Right cardiac atrium (tissue), 5 donors: ENCODE measurements at regions not wholly inside any gene's neighbourhood (a gene's known extent, or its start where the extent isn't known, plus 50 kb on each side); places are given as distances from the start of the nearest gene placed in this dataset.
A peak's percentile ranks its signal among the peaks of the same experiment; 100 is the strongest.

Experiments used
- ATAC-seq, 2 donors: fragments of 200-7000 bp; cut with Tn5 transposase; one replicate each; pipeline versions ENCODE4 v1.8.0 to v1.9.1; 2020; ENCODE audit warnings: moderate library complexity in 2 of 2, mild to moderate bottlenecking in 1 of 2
- DNase-seq, 3 donors: peaks; one replicate each; pipeline ENCODE4 v3.0.0-alpha.2; 2020
- H3K27ac ChIP-seq: one replicate; pipeline ENCODE4 v1.5.1; 2013; ENCODE audit warnings: mild to moderate bottlenecking, low read length, control low read depth, moderate library complexity
- H3K27me3 ChIP-seq: one replicate; pipeline ENCODE4 v1.6.1; 2013; ENCODE audit not compliant: control insufficient read depth, insufficient read depth
- H3K4me1 ChIP-seq: one replicate; pipeline ENCODE4 v1.6.1; 2013; ENCODE audit warnings: low read length; ENCODE audit not compliant: control insufficient read depth, insufficient read depth
- H3K4me3 ChIP-seq: one replicate; pipeline ENCODE4 v1.5.1; 2013; ENCODE audit warnings: low read length, control low read depth
- H3K9me3 ChIP-seq: one replicate; pipeline ENCODE4 v1.6.1; 2013; ENCODE audit warnings: low read length; ENCODE audit not compliant: control insufficient read depth
- WGBS: extraction: QIAGEN DNeasy Blood & Tissue Kit; methylation state at CpG from one replicate; pipeline ENCODE4 v1.1.7; 2013; 5-methylcytosine and 5-hydroxymethylcytosine counted together
- intact Hi-C, 4 donors: fragments of 100-400 bp; cut with DNase I; formaldehyde crosslinking; loops; one replicate each; pipeline versions ENCODE4 v1.11.0 to v1.14.0; 2022 to 2023
- donor health status: healthy with polysubstance abuse.
- donor health status: DM: no; HTN: yes; CAD: no.
- donor health status: DM: no; HTN: no; CAD: no.
- donor health status: DM: no; HTN: yes; CAD: no; lungs with severe emphysema.
- donor health status: DM: yes; HTN: yes; CAD: no.

- intact Hi-C loops, result loop anchor here in 1 of 4 donors (5.0 kb wide), 1 partner anchor 112 kb away; no protein-coding TSS in a partner anchor
- peaks cover 11% of the 10 kb centered on the region for H3K4me1 ChIP-seq
- H3K4me3 ChIP-seq, result peak overlapping the region; percentile 38
- peak overlapping the region; percentile 97 for H3K27ac ChIP-seq
- 20% methylated on average over 27 of the region's 27 CpGs for WGBS
- ATAC-seq (peak; percentile 89 to 91), DNase-seq (peak; percentile 83 to 91 (median 89))
- H3K27me3 ChIP-seq, result no peaks in the 10 kb centered on the region
- H3K9me3 ChIP-seq, result no peaks in the 10 kb centered on the region
Measured at GRCh38 chr13:33610438-33611120, 207.4 kb upstream of the RFC3 start.

- Histone ChIP-seq H3K4me3 (peak overlapping the region; percentile 38), H3K27ac (peak overlapping the region; percentile 97), H3K4me1 (peaks cover 11% of the 10 kb centered on the region), H3K27me3 (no peaks in the 10 kb centered on the region), H3K9me3 (no peaks in the 10 kb centered on the region)
- peak; percentile 95 to 96 for ATAC-seq
- WGBS, result 12% methylated on average over 14 of the region's 14 CpGs
- intact Hi-C loops, result loop anchor here in 1 of 4 donors (5.0 kb wide), 1 partner anchor 111 kb away; no protein-coding TSS in a partner anchor
- peak; percentile 88 to 94 (median 94) for DNase-seq
Measured at GRCh38 chr13:33611121-33611805, 206.7 kb upstream of the RFC3 start.

GRCh38 chr13:33612641-33613638, 205.0 kb upstream of the RFC3 start:
- no peak overlapping the region for H3K4me3 ChIP-seq
- DNase-seq, result no peak
- WGBS, result 90% methylated on average over 4 of the region's 4 CpGs
- peaks cover 11% of the 10 kb centered on the region for H3K4me1 ChIP-seq
- H3K27me3 ChIP-seq, result no peaks in the 10 kb centered on the region
- H3K9me3 ChIP-seq, result no peaks in the 10 kb centered on the region
- intact Hi-C loops, result loop anchor here in 1 of 4 donors (5.0 kb wide), 1 partner anchor 109 kb away; no protein-coding TSS in a partner anchor
- no peak for ATAC-seq
- no peak overlapping the region for H3K27ac ChIP-seq

GRCh38 chr13:33615436-33615835, 202.5 kb upstream of the RFC3 start:
- 78% methylated on average over 2 of the region's 2 CpGs for WGBS
- intact Hi-C loops, result no loop called here
- DNase-seq (no peak), ATAC-seq (no peak)
- H3K4me3 ChIP-seq, result no peak overlapping the region
- peaks cover 13% of the 10 kb centered on the region for H3K4me1 ChIP-seq
- no peak overlapping the region for H3K27ac ChIP-seq
- H3K9me3 ChIP-seq, result no peaks in the 10 kb centered on the region
- no peaks in the 10 kb centered on the region for H3K27me3 ChIP-seq

GRCh38 chr13:33616130-33616529, 201.8 kb upstream of the RFC3 start:
- WGBS, result 98% methylated on average over 2 of the region's 2 CpGs
- no peak overlapping the region for H3K27ac ChIP-seq
- no peaks in the 10 kb centered on the region for H3K9me3 ChIP-seq
- H3K4me1 ChIP-seq, result peaks cover 13% of the 10 kb centered on the region
- ATAC-seq (no peak), DNase-seq (no peak)
- intact Hi-C loops, result no loop called here
- H3K4me3 ChIP-seq, result no peak overlapping the region
- H3K27me3 ChIP-seq, result no peaks in the 10 kb centered on the region

- H3K4me3 ChIP-seq, result no peak overlapping the region
- no peaks in the 10 kb centered on the region for H3K27me3 ChIP-seq
- ATAC-seq (no peak), DNase-seq (no peak)
- intact Hi-C loops, result no loop called here
- H3K4me1 ChIP-seq, result peaks cover 12% of the 10 kb centered on the region
- WGBS, result over 99% methylated on average over 2 of the region's 2 CpGs
- no peak overlapping the region for H3K27ac ChIP-seq
- no peaks in the 10 kb centered on the region for H3K9me3 ChIP-seq
Measured at GRCh38 chr13:33617055-33617454, 200.9 kb upstream of the RFC3 start.

GRCh38 chr13:33624253-33624652, 193.7 kb upstream of the RFC3 start:
- Histone ChIP-seq H3K9me3 (no peaks in the 10 kb centered on the region), H3K4me1 (no peaks in the 10 kb centered on the region), H3K27me3 (no peaks in the 10 kb centered on the region), H3K27ac (no peak overlapping the region), H3K4me3 (no peak overlapping the region)
- ATAC-seq (no peak), DNase-seq (no peak)
- intact Hi-C loops, result no loop called here
- 92% methylated on average over 3 of the region's 3 CpGs for WGBS

- DNase-seq (no peak), ATAC-seq (no peak)
- Histone ChIP-seq H3K27me3 (no peaks in the 10 kb centered on the region), H3K4me3 (no peak overlapping the region), H3K4me1 (no peaks in the 10 kb centered on the region), H3K9me3 (no peaks in the 10 kb centered on the region), H3K27ac (no peak overlapping the region)
- 45% methylated on average over 1 of the region's 1 CpG for WGBS
- intact Hi-C loops, result loop anchor here in 1 of 4 donors (5.0 kb wide), 1 partner anchor 53 kb away; no protein-coding TSS in a partner anchor
Measured at GRCh38 chr13:33624740-33625139, 193.2 kb upstream of the RFC3 start.

GRCh38 chr13:33626407-33626806, 191.5 kb upstream of the RFC3 start:
- Histone ChIP-seq H3K9me3 (no peaks in the 10 kb centered on the region), H3K4me1 (no peaks in the 10 kb centered on the region), H3K27me3 (no peaks in the 10 kb centered on the region), H3K4me3 (no peak overlapping the region), H3K27ac (no peak overlapping the region)
- intact Hi-C loops, result loop anchor here in 1 of 4 donors (5.0 kb wide), 1 partner anchor 51 kb away; no protein-coding TSS in a partner anchor
- DNase-seq, result no peak
- ATAC-seq, result no peak

- intact Hi-C loops, result loop anchor here in 1 of 4 donors (5.0 kb wide), 1 partner anchor 49 kb away; no protein-coding TSS in a partner anchor
- no peak for ATAC-seq
- Histone ChIP-seq H3K4me1 (no peaks in the 10 kb centered on the region), H3K9me3 (no peaks in the 10 kb centered on the region), H3K27ac (no peak overlapping the region), H3K4me3 (no peak overlapping the region), H3K27me3 (no peaks in the 10 kb centered on the region)
- no peak for DNase-seq
- 97% methylated on average over 6 of the region's 6 CpGs for WGBS
Measured at GRCh38 chr13:33628662-33629061, 189.3 kb upstream of the RFC3 start.
